ENCODE measurements at regions not wholly inside any gene's neighbourhood (a gene's known extent, or its start where the extent isn't known, plus 50 kb on each side); places are given as distances from the start of the nearest gene placed in this dataset.

DNA sequence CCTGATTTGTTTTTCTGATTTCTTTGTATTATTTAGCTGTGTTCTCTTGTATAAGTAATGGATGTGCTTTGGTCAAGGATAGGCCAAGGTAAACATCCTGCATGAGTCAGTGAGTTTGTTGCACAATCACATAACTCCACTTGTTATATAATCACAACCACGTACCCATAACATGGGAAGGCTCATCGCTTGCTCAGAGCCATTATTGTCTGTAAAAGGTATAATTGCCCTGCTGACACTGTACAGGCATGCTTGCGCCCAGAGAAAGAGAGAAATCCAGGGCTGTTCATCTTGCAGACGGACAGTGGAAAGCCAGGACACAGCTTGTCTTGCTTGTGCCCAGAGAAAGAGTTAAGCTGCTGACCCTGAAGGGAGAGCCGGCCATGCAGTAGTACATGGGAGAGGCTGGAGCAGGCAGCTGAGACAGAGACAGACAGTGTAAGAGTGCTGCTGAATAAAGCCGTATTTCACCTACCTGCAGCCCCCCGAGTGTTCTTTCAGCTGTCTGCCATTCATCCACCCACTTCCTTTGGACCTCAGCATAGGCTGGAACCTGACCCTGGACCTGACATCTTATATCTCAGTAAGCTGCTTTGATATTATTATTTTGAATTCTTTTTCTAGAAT is 174.7 kb upstream of the DAAM1 start (continued):
- TF ChIP-seq, protein P1, sequence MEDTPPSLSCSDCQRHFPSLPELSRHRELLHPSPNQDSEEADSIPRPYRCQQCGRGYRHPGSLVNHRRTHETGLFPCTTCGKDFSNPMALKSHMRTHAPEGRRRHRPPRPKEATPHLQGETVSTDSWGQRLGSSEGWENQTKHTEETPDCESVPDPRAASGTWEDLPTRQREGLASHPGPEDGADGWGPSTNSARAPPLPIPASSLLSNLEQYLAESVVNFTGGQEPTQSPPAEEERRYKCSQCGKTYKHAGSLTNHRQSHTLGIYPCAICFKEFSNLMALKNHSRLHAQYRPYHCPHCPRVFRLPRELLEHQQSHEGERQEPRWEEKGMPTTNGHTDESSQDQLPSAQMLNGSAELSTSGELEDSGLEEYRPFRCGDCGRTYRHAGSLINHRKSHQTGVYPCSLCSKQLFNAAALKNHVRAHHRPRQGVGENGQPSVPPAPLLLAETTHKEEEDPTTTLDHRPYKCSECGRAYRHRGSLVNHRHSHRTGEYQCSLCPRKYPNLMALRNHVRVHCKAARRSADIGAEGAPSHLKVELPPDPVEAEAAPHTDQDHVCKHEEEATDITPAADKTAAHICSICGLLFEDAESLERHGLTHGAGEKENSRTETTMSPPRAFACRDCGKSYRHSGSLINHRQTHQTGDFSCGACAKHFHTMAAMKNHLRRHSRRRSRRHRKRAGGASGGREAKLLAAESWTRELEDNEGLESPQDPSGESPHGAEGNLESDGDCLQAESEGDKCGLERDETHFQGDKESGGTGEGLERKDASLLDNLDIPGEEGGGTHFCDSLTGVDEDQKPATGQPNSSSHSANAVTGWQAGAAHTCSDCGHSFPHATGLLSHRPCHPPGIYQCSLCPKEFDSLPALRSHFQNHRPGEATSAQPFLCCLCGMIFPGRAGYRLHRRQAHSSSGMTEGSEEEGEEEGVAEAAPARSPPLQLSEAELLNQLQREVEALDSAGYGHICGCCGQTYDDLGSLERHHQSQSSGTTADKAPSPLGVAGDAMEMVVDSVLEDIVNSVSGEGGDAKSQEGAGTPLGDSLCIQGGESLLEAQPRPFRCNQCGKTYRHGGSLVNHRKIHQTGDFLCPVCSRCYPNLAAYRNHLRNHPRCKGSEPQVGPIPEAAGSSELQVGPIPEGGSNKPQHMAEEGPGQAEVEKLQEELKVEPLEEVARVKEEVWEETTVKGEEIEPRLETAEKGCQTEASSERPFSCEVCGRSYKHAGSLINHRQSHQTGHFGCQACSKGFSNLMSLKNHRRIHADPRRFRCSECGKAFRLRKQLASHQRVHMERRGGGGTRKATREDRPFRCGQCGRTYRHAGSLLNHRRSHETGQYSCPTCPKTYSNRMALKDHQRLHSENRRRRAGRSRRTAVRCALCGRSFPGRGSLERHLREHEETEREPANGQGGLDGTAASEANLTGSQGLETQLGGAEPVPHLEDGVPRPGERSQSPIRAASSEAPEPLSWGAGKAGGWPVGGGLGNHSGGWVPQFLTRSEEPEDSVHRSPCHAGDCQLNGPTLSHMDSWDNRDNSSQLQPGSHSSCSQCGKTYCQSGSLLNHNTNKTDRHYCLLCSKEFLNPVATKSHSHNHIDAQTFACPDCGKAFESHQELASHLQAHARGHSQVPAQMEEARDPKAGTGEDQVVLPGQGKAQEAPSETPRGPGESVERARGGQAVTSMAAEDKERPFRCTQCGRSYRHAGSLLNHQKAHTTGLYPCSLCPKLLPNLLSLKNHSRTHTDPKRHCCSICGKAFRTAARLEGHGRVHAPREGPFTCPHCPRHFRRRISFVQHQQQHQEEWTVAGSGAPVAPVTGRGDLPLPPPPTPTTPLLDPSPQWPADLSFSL (CRISPR knock-in tag; IDR thresholded peaks at IDR 0.05) = no peak
- TF ChIP-seq KLF16 (CRISPR knock-in tag; IDR thresholded peaks at IDR 0.05) = peak in 1 of 2 experiments; percentile 70; a peak in 1 of 4 replicates
- no peak for TF ChIP-seq TGIF2 (CRISPR knock-in tag; IDR thresholded peaks at IDR 0.05)
- no peak for TF ChIP-seq MLLT10 (CRISPR knock-in tag; IDR thresholded peaks at IDR 0.05)
- no peak for TF ChIP-seq ZNF598 (CRISPR knock-in tag; IDR thresholded peaks at IDR 0.05; ENCODE audit: borderline replicate concordance)
- no peak for TF ChIP-seq CC2D1A (CRISPR knock-in tag; IDR thresholded peaks at IDR 0.05)
- TF ChIP-seq ZNF329 (CRISPR knock-in tag; IDR thresholded peaks at IDR 0.05; ENCODE audit: low read depth) = no peak
- no peak for TF ChIP-seq CHD2 (IDR thresholded peaks at IDR 0.05; ENCODE audit: low read depth, low read length)
- TF ChIP-seq, protein P2, sequence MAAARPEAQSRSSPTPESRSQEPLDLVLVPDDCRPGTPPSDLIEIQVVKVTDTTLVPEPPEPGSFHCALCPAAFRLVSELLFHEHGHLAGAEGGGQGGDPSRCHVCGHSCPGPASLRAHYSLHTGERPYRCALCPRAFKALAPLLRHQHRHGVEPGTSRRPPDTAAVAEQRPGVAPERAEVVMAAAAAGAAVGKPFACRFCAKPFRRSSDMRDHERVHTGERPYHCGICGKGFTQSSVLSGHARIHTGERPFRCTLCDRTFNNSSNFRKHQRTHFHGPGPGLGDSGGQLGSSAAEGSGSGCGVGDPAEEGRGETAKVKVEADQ (CRISPR knock-in tag; IDR thresholded peaks at IDR 0.05; ENCODE audit: borderline replicate concordance) = no peak
- no peak for TF ChIP-seq ZNF550 (CRISPR knock-in tag; IDR thresholded peaks at IDR 0.05; ENCODE audit: borderline replicate concordance)
- TF ChIP-seq, protein P3, sequence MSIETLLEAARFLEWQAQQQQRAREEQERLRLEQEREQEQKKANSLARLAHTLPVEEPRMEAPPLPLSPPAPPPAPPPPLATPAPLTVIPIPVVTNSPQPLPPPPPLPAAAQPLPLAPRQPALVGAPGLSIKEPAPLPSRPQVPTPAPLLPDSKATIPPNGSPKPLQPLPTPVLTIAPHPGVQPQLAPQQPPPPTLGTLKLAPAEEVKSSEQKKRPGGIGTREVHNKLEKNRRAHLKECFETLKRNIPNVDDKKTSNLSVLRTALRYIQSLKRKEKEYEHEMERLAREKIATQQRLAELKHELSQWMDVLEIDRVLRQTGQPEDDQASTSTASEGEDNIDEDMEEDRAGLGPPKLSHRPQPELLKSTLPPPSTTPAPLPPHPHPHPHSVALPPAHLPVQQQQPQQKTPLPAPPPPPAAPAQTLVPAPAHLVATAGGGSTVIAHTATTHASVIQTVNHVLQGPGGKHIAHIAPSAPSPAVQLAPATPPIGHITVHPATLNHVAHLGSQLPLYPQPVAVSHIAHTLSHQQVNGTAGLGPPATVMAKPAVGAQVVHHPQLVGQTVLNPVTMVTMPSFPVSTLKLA (IDR thresholded peaks at IDR 0.05) = no peak
- TF ChIP-seq, protein P4, sequence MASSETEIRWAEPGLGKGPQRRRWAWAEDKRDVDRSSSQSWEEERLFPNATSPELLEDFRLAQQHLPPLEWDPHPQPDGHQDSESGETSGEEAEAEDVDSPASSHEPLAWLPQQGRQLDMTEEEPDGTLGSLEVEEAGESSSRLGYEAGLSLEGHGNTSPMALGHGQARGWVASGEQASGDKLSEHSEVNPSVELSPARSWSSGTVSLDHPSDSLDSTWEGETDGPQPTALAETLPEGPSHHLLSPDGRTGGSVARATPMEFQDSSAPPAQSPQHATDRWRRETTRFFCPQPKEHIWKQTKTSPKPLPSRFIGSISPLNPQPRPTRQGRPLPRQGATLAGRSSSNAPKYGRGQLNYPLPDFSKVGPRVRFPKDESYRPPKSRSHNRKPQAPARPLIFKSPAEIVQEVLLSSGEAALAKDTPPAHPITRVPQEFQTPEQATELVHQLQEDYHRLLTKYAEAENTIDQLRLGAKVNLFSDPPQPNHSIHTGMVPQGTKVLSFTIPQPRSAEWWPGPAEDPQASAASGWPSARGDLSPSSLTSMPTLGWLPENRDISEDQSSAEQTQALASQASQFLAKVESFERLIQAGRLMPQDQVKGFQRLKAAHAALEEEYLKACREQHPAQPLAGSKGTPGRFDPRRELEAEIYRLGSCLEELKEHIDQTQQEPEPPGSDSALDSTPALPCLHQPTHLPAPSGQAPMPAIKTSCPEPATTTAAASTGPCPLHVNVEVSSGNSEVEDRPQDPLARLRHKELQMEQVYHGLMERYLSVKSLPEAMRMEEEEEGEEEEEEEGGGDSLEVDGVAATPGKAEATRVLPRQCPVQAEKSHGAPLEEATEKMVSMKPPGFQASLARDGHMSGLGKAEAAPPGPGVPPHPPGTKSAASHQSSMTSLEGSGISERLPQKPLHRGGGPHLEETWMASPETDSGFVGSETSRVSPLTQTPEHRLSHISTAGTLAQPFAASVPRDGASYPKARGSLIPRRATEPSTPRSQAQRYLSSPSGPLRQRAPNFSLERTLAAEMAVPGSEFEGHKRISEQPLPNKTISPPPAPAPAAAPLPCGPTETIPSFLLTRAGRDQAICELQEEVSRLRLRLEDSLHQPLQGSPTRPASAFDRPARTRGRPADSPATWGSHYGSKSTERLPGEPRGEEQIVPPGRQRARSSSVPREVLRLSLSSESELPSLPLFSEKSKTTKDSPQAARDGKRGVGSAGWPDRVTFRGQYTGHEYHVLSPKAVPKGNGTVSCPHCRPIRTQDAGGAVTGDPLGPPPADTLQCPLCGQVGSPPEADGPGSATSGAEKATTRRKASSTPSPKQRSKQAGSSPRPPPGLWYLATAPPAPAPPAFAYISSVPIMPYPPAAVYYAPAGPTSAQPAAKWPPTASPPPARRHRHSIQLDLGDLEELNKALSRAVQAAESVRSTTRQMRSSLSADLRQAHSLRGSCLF (CRISPR knock-in tag; IDR thresholded peaks at IDR 0.05; ENCODE audit: borderline replicate concordance) = no peak
- TF ChIP-seq ZNF274 (CRISPR knock-in tag; IDR thresholded peaks at IDR 0.05) = no peak
- TF ChIP-seq RARA (CRISPR knock-in tag; IDR thresholded peaks at IDR 0.05) = peak; percentile 89
- peak; percentile 57 for TF ChIP-seq YEATS4 (CRISPR knock-in tag; IDR thresholded peaks at IDR 0.05; ENCODE audit: borderline replicate concordance)

All from HepG2 (cell line).